ENCODE measurements at regions not wholly inside any gene's neighbourhood (a gene's known extent, or its start where the extent isn't known, plus 50 kb on each side); places are given as distances from the start of the nearest gene placed in this dataset.

DNA sequence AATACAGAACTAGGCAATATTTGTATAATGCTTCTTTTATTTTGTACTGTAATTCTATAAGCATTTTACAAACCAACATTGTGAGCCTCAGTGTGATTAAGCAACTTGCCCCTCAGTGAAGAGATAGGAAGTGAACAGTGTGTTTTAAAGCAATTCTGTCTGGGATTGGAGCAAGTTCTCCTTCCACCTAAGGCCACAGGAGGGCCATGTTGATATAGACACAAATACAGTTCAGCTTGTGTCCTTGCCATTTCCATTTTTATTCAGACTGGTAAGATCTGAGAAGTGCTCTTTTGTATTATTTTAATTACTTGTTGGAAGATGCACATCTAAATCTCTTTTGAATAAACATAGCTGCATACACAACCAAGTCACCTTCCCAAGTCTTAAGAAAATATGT is 416.3 kb upstream of the COBL start (continued):
- TF ChIP-seq ZNF302 (tag by site-specific recombination; IDR thresholded peaks at IDR 0.05; ENCODE audit: low read depth), result no peak

DNA sequence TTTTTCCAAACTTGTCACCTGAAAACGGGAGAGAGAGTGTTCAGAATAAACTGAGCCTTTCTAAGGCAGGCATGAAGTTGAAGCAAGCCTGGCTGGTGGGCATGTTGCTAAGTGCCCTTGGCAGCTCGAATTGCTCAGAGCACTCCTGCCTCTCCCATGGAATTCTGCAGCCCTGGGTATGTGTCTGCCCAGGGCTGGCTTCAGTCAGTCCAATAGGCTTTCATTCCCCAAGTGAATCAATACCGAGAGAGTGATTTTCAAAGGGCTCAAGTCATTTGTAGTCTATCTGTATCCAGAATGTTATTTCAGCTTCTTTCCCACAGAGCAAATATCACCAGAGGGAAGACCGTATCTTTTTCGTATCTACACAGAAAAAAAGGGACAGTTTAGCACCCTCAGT is 415.5 kb upstream of the COBL start:
- no peaks in the 10 kb centered on the region for H3K36me3 ChIP-seq (ENCODE audit: control insufficient read depth in 2 of 2, insufficient read depth in 1 of 2, low read length in 2 of 2)
- H3K4me1 ChIP-seq (ENCODE audit: control insufficient read depth, insufficient read depth, low read length), result peaks cover 6% of the 10 kb centered on the region; the same call in 1 of the 2 replicates
- no peak overlapping the region for H3K27ac ChIP-seq (ENCODE audit: extremely low read depth, low read depth, low read length)
- no peak overlapping the region for H3K4me3 ChIP-seq (ENCODE audit: low read depth, low read length)
- no peaks in the 10 kb centered on the region for H3K9me3 ChIP-seq (ENCODE audit: control insufficient read depth, insufficient read depth, low read depth, low read length)
- CTCF ChIA-PET, result no interaction called here
- TF ChIP-seq TCF7L2 (IDR thresholded peaks at IDR 0.05; ENCODE audit: borderline replicate concordance, low read depth, low read length) (no peak), ZNF394 (tag by site-specific recombination; IDR thresholded peaks at IDR 0.05; ENCODE audit: borderline replicate concordance) (no peak), ZNF768 (tag by site-specific recombination; IDR thresholded peaks at IDR 0.05) (no peak), ZNF843 (tag by site-specific recombination; IDR thresholded peaks at IDR 0.05) (no peak)
- POLR2A ChIA-PET, result no interaction called here

DNA sequence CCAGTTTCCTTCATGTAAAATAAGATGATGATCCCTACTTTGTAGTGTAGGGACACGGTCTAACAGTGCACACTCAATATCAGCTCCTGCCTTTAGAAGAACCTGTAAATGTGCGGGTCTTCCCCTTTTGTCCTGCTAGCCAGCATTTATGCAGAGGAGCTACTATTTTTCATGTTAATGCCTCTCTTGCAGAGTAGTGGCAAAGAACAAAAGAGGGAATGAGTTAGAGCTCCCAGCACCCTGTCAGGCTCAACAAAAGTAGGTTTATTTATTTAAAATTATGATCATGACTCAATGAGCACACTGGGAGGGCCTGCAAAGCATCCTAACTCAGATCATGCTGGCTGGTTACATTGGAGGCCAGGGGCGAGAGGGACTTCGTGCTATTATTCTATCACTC is 414.5 kb upstream of the COBL start:
- POLR2A ChIA-PET, result no interaction called here

DNA sequence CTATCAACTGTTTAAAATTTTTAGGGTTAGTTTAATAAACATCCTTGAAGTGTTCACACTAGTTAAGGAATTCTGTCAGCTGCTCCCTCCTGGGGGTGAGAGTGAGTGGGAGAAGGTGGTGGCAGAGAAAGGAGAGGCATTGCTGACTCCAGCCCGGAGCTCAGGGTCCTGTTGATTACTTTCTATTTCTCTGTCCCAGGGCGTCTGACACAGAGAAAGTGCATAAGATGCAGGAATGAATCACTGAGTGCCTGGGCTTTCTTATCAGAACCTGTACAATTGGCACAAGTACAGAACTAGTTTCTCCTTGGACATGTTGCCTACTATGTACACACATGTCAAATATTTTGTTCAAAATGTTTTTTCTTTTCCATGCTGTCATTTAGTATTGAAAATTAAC is 410.8 kb upstream of the COBL start:
- Histone ChIP-seq H3K4me1 (ENCODE audit: control insufficient read depth, insufficient read depth, low read length) (peaks cover 6% of the 10 kb centered on the region; the same call in 1 of the 2 replicates), H3K9me3 (ENCODE audit: control insufficient read depth, insufficient read depth, low read depth, low read length) (no peaks in the 10 kb centered on the region), H3K4me3 (ENCODE audit: low read depth, low read length) (no peak overlapping the region), H3K27ac (ENCODE audit: extremely low read depth, low read depth, low read length) (no peak overlapping the region), H3K36me3 (ENCODE audit: control insufficient read depth in 2 of 2, insufficient read depth in 1 of 2, low read length in 2 of 2) (no peaks in the 10 kb centered on the region)
- CTCF ChIA-PET, result interaction anchor here (0.5 kb wide), 1 partner anchor 354 kb away, joined by 3 read pairs; no protein-coding TSS in a partner anchor
- POLR2A ChIA-PET, result no interaction called here
- no peak for TF ChIP-seq ZNF664 (tag by site-specific recombination; IDR thresholded peaks at IDR 0.05)
- TF ChIP-seq, protein P1, sequence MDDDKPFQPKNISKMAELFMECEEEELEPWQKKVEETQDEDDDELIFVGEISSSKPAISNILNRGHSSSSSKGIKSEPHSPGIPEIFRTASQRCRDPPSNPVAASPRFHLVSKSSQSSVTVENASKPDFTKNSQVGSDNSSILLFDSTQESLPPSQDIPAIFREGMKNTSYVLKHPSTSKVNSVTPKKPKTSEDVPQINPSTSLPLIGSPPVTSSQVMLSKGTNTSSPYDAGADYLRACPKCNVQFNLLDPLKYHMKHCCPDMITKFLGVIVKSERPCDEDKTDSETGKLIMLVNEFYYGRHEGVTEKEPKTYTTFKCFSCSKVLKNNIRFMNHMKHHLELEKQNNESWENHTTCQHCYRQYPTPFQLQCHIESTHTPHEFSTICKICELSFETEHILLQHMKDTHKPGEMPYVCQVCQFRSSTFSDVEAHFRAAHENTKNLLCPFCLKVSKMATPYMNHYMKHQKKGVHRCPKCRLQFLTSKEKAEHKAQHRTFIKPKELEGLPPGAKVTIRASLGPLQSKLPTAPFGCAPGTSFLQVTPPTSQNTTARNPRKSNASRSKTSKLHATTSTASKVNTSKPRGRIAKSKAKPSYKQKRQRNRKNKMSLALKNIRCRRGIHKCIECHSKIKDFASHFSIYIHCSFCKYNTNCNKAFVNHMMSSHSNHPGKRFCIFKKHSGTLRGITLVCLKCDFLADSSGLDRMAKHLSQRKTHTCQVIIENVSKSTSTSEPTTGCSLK (tag by site-specific recombination; IDR thresholded peaks at IDR 0.05), result no peak
- TF ChIP-seq, protein P2, sequence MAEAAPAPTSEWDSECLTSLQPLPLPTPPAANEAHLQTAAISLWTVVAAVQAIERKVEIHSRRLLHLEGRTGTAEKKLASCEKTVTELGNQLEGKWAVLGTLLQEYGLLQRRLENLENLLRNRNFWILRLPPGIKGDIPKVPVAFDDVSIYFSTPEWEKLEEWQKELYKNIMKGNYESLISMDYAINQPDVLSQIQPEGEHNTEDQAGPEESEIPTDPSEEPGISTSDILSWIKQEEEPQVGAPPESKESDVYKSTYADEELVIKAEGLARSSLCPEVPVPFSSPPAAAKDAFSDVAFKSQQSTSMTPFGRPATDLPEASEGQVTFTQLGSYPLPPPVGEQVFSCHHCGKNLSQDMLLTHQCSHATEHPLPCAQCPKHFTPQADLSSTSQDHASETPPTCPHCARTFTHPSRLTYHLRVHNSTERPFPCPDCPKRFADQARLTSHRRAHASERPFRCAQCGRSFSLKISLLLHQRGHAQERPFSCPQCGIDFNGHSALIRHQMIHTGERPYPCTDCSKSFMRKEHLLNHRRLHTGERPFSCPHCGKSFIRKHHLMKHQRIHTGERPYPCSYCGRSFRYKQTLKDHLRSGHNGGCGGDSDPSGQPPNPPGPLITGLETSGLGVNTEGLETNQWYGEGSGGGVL (tag by site-specific recombination; IDR thresholded peaks at IDR 0.05), result no peak
- no peak for TF ChIP-seq ZNF121 (tag by site-specific recombination; IDR thresholded peaks at IDR 0.05)
- TF ChIP-seq ZNF776 (tag by site-specific recombination; IDR thresholded peaks at IDR 0.05; ENCODE audit: borderline replicate concordance), result no peak
- TF ChIP-seq ZNF266 (tag by site-specific recombination; IDR thresholded peaks at IDR 0.05; ENCODE audit: low read depth), result no peak
- no peak for TF ChIP-seq ZNF600 (tag by site-specific recombination; IDR thresholded peaks at IDR 0.05)

More for the DNA sequence above, 414.5 kb upstream of the COBL start:
- Histone ChIP-seq H3K4me1 (ENCODE audit: control insufficient read depth, insufficient read depth, low read length) (peaks cover 6% of the 10 kb centered on the region; the same call in 1 of the 2 replicates), H3K36me3 (ENCODE audit: control insufficient read depth in 2 of 2, insufficient read depth in 1 of 2, low read length in 2 of 2) (no peaks in the 10 kb centered on the region), H3K4me3 (ENCODE audit: low read depth, low read length) (no peak overlapping the region), H3K9me3 (ENCODE audit: control insufficient read depth, insufficient read depth, low read depth, low read length) (no peaks in the 10 kb centered on the region), H3K27ac (ENCODE audit: extremely low read depth, low read depth, low read length) (no peak overlapping the region)
- TF ChIP-seq, protein P2 (tag by site-specific recombination; IDR thresholded peaks at IDR 0.05), result no peak
- TF ChIP-seq, protein P3, sequence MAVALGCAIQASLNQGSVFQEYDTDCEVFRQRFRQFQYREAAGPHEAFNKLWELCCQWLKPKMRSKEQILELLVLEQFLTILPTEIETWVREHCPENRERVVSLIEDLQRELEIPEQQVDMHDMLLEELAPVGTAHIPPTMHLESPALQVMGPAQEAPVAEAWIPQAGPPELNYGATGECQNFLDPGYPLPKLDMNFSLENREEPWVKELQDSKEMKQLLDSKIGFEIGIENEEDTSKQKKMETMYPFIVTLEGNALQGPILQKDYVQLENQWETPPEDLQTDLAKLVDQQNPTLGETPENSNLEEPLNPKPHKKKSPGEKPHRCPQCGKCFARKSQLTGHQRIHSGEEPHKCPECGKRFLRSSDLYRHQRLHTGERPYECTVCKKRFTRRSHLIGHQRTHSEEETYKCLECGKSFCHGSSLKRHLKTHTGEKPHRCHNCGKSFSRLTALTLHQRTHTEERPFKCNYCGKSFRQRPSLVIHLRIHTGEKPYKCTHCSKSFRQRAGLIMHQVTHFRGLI (tag by site-specific recombination; IDR thresholded peaks at IDR 0.05), result no peak
- TF ChIP-seq ZNF707 (tag by site-specific recombination; IDR thresholded peaks at IDR 0.05) (no peak), ZFHX2 (tag by site-specific recombination; conservative IDR thresholded peaks at IDR 0.05) (no peak), ZNF544 (tag by site-specific recombination; IDR thresholded peaks at IDR 0.05) (no peak), ZNF560 (tag by site-specific recombination; IDR thresholded peaks at IDR 0.05; ENCODE audit: borderline replicate concordance) (no peak)
- TF ChIP-seq, protein P4, sequence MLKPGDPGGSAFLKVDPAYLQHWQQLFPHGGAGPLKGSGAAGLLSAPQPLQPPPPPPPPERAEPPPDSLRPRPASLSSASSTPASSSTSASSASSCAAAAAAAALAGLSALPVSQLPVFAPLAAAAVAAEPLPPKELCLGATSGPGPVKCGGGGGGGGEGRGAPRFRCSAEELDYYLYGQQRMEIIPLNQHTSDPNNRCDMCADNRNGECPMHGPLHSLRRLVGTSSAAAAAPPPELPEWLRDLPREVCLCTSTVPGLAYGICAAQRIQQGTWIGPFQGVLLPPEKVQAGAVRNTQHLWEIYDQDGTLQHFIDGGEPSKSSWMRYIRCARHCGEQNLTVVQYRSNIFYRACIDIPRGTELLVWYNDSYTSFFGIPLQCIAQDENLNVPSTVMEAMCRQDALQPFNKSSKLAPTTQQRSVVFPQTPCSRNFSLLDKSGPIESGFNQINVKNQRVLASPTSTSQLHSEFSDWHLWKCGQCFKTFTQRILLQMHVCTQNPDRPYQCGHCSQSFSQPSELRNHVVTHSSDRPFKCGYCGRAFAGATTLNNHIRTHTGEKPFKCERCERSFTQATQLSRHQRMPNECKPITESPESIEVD (tag by site-specific recombination; IDR thresholded peaks at IDR 0.05), result no peak
- CTCF ChIA-PET, result interaction anchor here (0.6 kb wide), 1 partner anchor 646 kb away, joined by 3 read pairs; no protein-coding TSS in a partner anchor

Measured in HEK293 (cell line).